Endothelial cell of umbilical vein (primary cell): ENCODE measurements at regions not wholly inside any gene's neighbourhood (a gene's known extent, or its start where the extent isn't known, plus 50 kb on each side); places are given as distances from the start of the nearest gene placed in this dataset.

Source experiments
- CTCF ChIP-seq, 2 donors: IDR thresholded peaks; 1 replicate in 1 of 2; 2 replicates in 1 of 2; pipeline ENCODE4 v1.5.1; 2011; ENCODE audit warnings: low read length in 2 of 2, mild to moderate bottlenecking in 2 of 2, moderate library complexity in 2 of 2, control low read depth in 1 of 2, inconsistent platforms in 1 of 2, low read depth in 1 of 2; ENCODE audit not compliant: insufficient read depth in 1 of 2; ENCODE audit errors: extremely low read depth in 1 of 2
- JUN ChIP-seq: IDR thresholded peaks from 2 replicates; pipeline ENCODE4 v1.6.1; 2011; ENCODE audit warnings: borderline replicate concordance, low read depth; ENCODE audit not compliant: insufficient read length, insufficient read depth
- POLR2A ChIP-seq: IDR thresholded peaks from 2 replicates; pipeline ENCODE4 v1.6.1; 2012; ENCODE audit warnings: low read depth, mild to moderate bottlenecking, control low read depth, low read length
- POLR2AphosphoS5 ChIP-seq: IDR thresholded peaks from 2 replicates; pipeline ENCODE4 v1.6.1; 2012; ENCODE audit warnings: low read depth, mild to moderate bottlenecking, control low read depth, low read length, moderate library complexity; ENCODE audit not compliant: insufficient read depth

- TF ChIP-seq CTCF (IDR thresholded peaks at IDR 0.05; ENCODE audit: extremely low read depth in 1 of 2, insufficient read depth in 1 of 2, low read depth in 1 of 2, low read length in 2 of 2), result no peak
- TF ChIP-seq POLR2AphosphoS5, result no peak
- no peak for TF ChIP-seq POLR2A
- TF ChIP-seq JUN, result no peak
Measured at GRCh38 chr12:19847294-19848059, 408.2 kb downstream of the AEBP2 start.
